Ovary (tissue), 7 donors: ENCODE measurements at regions not wholly inside any gene's neighbourhood (a gene's known extent, or its start where the extent isn't known, plus 50 kb on each side); places are given as distances from the start of the nearest gene placed in this dataset.

Experiments used
- DNase-seq, 5 donors: peaks; one replicate each; pipeline ENCODE4 v3.0.0-alpha.2; 2019 to 2020
- H3K27ac ChIP-seq, 2 donors: fragments of 200-600 bp; one replicate each; pipeline versions ENCODE4 v1.5.1 to v1.8.0; 2019 to 2022
- H3K27me3 ChIP-seq: fragments of 200-600 bp; one replicate; pipeline ENCODE4 v1.8.0; 2022
- H3K36me3 ChIP-seq: fragments of 200-600 bp; sonication (generic); one replicate; pipeline ENCODE4 v1.5.1; 2019
- H3K4me1 ChIP-seq: one replicate; pipeline ENCODE4 v1.8.1; 2013; ENCODE audit warnings: mild to moderate bottlenecking, moderate library complexity; ENCODE audit not compliant: insufficient read depth
- H3K4me3 ChIP-seq: fragments of 200-600 bp; sonication (generic); one replicate; pipeline ENCODE4 v1.5.1; 2017
- H3K9me3 ChIP-seq, 2 donors: fragments of 200-600 bp in 1 of 2; sonication (generic) in 1 of 2; one replicate each; pipeline versions ENCODE4 v1.5.1 to v1.8.1; 2013 to 2019; ENCODE audit warnings: mild to moderate bottlenecking in 1 of 2, moderate library complexity in 1 of 2
- CTCF ChIP-seq, 3 donors: fragments of 450-650 bp in 2 of 3; fragments of 200-600 bp in 1 of 3; IDR thresholded peaks; one replicate each; pipeline versions ENCODE4 v1.5.1 to v1.8.0; 2016 to 2022; ENCODE audit warnings: antibody characterized with exemption in 3 of 3, mild to moderate bottlenecking in 1 of 3
- EP300 ChIP-seq: sonication (generic); formaldehyde crosslinking; IDR thresholded peaks from one replicate; pipeline ENCODE4 v1.6.1; 2017; ENCODE audit warnings: antibody characterized with exemption
- POLR2A ChIP-seq: fragments of 450-650 bp; IDR thresholded peaks from one replicate; pipeline ENCODE4 v1.6.1; 2017; ENCODE audit warnings: antibody characterized with exemption, mild to moderate bottlenecking, moderate library complexity
- WGBS, 3 donors: extraction: QIAGEN DNeasy Blood & Tissue Kit in 1 of 3; methylation state at CpG; one replicate each; pipeline versions ENCODE4 v1.1.5 to v1.1.7; 2013 to 2017; 5-methylcytosine and 5-hydroxymethylcytosine counted together
- intact Hi-C, 4 donors: fragments of 100-400 bp; cut with DNase I; formaldehyde crosslinking; loops; one replicate each; pipeline versions ENCODE4 v1.11.0 to v1.15.1; 2022 to 2023
- donor health status: DM: no; HTN: no; CAD: no; lungs with moderate emphysema.
- donor health status: DM: no; HTN: no; CAD: no.
- donor health status: Bipolar disorder and iron deficiency.
- donor health status: DM: no; HTN: no; CAD: no.
- donor health status: DM: yes; HTN: yes; CAD: no.

- Histone ChIP-seq H3K4me1 (no peaks in the 10 kb centered on the region), H3K36me3 (no peaks in the 10 kb centered on the region), H3K27me3 (no peaks in the 10 kb centered on the region), H3K9me3 (no peaks in the 10 kb centered on the region), H3K27ac (no peak overlapping the region), H3K4me3 (no peak overlapping the region)
- 93 to 99% (median 98%) methylated on average over 2 of the region's 2 CpGs for WGBS, 3 donors
- DNase-seq, result no peak
- TF ChIP-seq CTCF (IDR thresholded peaks at IDR 0.05) (no peak), POLR2A (no peak), EP300 (no peak)
- intact Hi-C loops, result loop anchor here in 1 of 4 donors (10.0 kb wide), 1 partner anchor 66 kb away; no protein-coding TSS in a partner anchor
These were observed 76.5 kb upstream of the HAAO start for GRCh38 chr2:42868874-42869273.

- H3K27me3 ChIP-seq, result no peaks in the 10 kb centered on the region
- H3K4me3 ChIP-seq, result no peak overlapping the region
- TF ChIP-seq CTCF (IDR thresholded peaks at IDR 0.05), result no peak
- TF ChIP-seq POLR2A, result no peak
- TF ChIP-seq EP300, result no peak
- H3K9me3 ChIP-seq, result no peaks in the 10 kb centered on the region
- intact Hi-C loops, result loop anchor here in 1 of 4 donors (10.0 kb wide), 1 partner anchor 67 kb away; no protein-coding TSS in a partner anchor
- DNase-seq, result no peak
- WGBS, 3 donors, result 93 to 98% (median 96%) methylated on average over 3 of the region's 3 CpGs
- H3K36me3 ChIP-seq, result no peaks in the 10 kb centered on the region
- H3K27ac ChIP-seq, result no peak overlapping the region
- no peaks in the 10 kb centered on the region for H3K4me1 ChIP-seq
These were observed 75.7 kb upstream of the HAAO start for GRCh38 chr2:42868096-42868495.

GRCh38 chr2:42867093-42868065, 75.0 kb upstream of the HAAO start:
- TF ChIP-seq CTCF (IDR thresholded peaks at IDR 0.05) (no peak), EP300 (no peak), POLR2A (no peak)
- Histone ChIP-seq H3K4me1 (no peaks in the 10 kb centered on the region), H3K36me3 (no peaks in the 10 kb centered on the region), H3K27ac (no peak overlapping the region), H3K9me3 (no peaks in the 10 kb centered on the region), H3K4me3 (no peak overlapping the region), H3K27me3 (no peaks in the 10 kb centered on the region)
- intact Hi-C loops, result loop anchor here in 1 of 4 donors (10.0 kb wide), 1 partner anchor 67 kb away; no protein-coding TSS in a partner anchor
- 73 to 86% (median 85%) methylated on average over 11 of the region's 11 CpGs for WGBS, 3 donors
- DNase-seq, result no peak

GRCh38 chr2:42865884-42866881, 73.8 kb upstream of the HAAO start:
- Histone ChIP-seq H3K9me3 (no peaks in the 10 kb centered on the region), H3K27ac (no peak overlapping the region), H3K36me3 (no peaks in the 10 kb centered on the region), H3K4me1 (no peaks in the 10 kb centered on the region), H3K4me3 (no peak overlapping the region), H3K27me3 (no peaks in the 10 kb centered on the region)
- WGBS, 3 donors, result 53 to 82% (median 79%) methylated on average over 15 of the region's 15 CpGs
- TF ChIP-seq EP300 (no peak), POLR2A (no peak), CTCF (IDR thresholded peaks at IDR 0.05) (no peak)
- intact Hi-C loops, result loop anchor here in 1 of 4 donors (10.0 kb wide), 1 partner anchor 69 kb away; no protein-coding TSS in a partner anchor
- no peak for DNase-seq
